ENCODE measurements at regions not wholly inside any gene's neighbourhood (a gene's known extent, or its start where the extent isn't known, plus 50 kb on each side); places are given as distances from the start of the nearest gene placed in this dataset.
"Not testable (repeated sequence)": the region's sequence is repeated elsewhere in the genome, so short reads cannot be mapped to it uniquely, and the experiment has no call there.

- no peak for DNase-seq
Measured at GRCh38 chr4:58359590-58359989, 1249.4 kb upstream of the IGFBP7 start.

DNA sequence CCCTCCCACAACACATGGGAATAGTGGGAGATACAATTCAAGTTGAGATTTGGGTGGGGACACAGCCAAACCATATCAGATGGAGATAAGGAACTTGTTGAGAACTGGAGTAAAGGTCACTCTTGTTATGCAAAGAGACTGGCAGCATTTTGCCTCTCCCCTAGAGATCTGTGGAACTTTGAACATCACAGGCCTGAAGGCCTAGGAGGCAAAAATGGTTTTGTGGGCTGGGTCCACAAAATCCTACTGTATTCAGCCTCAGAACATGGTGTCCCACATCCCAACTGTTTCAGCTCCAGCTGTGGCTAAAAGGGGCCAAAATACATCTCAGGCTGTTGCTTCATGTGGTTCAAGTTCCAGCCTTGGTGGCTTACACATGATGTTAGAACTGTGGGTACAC is 1247.8 kb upstream of the IGFBP7 start:
- DNase-seq = no peak

- no peak for DNase-seq
Measured at GRCh38 chr4:58325070-58325469, 1214.9 kb upstream of the IGFBP7 start.

DNA sequence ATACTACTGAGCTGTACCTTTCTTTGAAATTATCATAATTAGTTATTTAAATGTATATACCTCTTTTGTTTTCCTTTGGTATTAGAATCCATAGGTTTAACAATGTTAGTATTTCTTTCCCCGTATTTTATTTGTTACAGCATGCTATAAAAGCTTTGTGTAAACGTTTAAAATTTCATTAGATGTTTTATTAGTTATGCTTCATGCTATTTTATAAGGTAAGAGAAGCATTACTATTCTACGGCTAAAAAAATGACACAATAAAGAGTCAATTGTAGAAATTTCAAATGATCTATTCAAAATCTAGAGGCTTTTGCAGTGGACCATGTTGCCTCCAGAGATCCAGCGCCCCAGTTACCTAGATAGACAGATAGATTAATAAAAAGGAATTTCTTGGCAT is 1203.3 kb upstream of the IGFBP7 start:
- no peak for DNase-seq

DNA sequence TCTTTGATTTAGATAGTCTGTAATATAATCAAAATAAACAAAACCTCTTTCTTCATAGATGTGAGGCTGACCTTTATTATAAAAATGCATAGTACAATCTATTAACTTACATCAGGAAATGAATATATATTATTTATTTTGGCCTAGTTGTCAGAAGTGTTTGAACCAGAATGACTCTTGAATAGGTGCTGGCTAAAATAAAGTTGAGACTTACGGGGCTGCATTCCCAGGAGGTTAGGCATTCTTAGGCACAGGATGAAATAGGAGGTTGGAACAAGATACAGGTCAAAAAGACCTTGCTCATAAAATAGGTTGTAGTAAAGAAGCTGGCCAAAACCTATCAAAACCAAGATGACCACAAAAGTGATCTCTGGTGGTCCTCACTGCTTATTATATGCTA is 1193.3 kb upstream of the IGFBP7 start:
- no peak for DNase-seq

- no peak for DNase-seq
Measured at GRCh38 chr4:58301376-58301999, 1191.3 kb upstream of the IGFBP7 start.

DNA sequence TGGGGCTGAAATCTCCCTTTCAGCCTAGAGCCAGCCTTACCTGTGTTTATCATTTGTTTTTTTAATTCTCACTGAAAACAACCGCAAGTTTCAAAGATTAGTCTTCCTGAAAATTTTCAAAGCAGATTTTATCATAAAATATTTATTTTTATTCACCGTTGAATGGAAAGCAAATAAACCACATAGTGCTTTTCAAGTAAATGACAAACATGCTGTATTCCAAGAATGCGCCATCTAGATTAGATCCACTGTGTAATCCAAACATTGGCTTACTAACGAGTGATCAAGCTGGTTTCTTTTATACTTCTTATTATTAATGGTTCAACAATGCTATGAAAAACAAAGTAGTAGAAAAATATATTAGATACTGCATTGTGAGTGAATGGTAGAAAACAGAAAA is 1176.2 kb upstream of the IGFBP7 start:
- no peak for DNase-seq

DNA sequence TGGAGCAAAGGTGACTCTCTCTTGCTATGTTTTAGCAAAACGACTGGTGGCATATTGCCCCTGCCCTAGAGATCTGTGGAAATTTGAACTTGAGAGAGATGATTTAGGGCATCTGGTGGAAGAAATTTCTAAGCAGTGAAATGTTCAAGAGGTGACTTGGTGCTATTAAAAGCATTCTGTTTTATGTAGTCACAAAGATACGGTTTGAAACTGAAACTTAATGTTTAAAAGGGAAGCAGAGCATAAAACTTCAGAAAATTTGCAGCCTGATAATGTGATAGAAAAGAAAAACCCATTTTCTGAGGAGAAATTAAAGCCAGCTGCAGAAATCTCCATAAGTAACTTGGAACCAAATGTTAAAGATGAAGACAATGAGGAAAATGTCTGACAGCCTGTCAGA is 1170.7 kb upstream of the IGFBP7 start:
- DNase-seq = not testable (repeated sequence)

GRCh38 chr4:58275856-58276255 is 1165.7 kb upstream of the IGFBP7 start:
- DNase-seq = no peak

- DNase-seq = no peak
Measured at GRCh38 chr4:58274553-58274952, 1164.4 kb upstream of the IGFBP7 start.

DNA sequence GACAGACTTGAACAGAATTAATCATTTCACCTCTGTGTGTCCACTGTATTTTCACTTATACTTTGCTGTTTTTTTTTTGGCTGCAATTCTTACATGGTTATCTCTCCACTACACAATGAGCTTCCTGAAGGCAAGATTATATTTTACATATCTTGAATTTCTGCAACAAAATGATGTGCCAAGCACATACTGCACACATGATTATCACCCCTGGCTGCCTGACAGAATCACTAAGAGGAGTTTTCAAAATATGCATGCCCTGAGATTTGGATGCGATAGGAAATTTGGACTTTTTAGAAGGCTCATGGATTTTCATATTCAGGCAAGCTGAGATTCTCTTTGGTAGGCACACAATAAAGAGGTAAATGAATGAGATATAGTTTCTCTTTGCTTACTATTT is 1162.1 kb upstream of the IGFBP7 start:
- DNase-seq = no peak

DNA sequence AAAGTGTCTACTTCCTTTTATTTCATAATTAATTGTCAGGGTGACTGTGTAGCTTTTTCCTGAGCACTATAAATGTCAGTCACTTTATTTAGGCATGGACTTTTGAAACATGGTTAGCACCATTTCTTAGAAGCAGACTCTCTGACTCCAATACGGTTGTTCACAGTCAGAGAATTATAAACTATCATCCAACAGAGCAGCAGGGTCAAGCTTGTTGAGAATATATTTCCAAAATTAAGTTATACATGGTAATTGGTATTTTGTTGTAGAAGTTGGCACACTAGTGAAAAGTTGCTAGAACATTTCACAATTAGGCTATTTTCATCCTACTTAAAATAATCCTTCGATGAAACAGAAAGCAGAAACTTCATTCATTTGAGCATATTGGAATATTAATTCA is 1155.5 kb upstream of the IGFBP7 start:
- DNase-seq = no peak

GRCh38 chr4:58261526-58261925 is 1151.3 kb upstream of the IGFBP7 start:
- DNase-seq = no peak

DNA sequence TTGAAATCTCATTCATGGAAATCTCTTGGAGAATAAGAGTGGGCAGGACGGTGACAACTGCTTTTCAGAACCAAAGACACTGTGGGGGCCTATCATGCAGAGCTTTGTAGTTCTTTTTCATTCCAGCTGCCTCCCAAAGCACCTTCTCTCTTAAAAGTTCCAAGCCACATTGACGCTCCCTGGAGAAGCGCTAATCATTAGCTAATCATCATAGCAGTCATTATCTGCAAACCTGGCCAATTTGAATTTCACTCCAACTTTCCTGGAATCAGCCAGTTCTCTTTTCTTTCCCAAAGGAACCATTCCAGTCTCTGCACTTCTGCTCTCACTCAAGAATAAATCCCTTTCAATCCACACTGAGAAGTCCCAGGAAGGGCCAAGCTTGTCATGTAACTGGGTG is 1144.1 kb upstream of the IGFBP7 start:
- DNase-seq = no peak

DNA sequence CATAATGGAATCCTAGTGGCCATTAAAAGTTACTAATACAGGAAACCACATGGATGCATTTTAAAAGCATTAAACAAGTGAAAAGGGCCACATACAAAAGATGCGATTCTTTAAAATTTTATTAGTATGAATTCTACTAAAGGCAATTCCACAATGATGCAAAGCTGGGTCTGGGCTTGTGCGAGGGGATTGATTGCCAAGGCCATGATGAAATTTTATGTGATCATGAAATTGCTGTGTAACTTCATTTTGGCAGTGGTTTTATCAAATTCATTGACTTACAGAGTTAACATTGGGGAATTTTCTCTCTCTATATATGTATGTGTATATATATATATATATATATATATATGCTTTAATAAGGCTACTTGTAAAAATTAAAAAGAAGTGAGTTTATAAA is 1142.5 kb upstream of the IGFBP7 start:
- no peak for DNase-seq

- DNase-seq = no peak
Measured at GRCh38 chr4:58247792-58248191, 1137.6 kb upstream of the IGFBP7 start.

GRCh38 chr4:58225460-58225859 is 1115.3 kb upstream of the IGFBP7 start:
- no peak for DNase-seq

DNA sequence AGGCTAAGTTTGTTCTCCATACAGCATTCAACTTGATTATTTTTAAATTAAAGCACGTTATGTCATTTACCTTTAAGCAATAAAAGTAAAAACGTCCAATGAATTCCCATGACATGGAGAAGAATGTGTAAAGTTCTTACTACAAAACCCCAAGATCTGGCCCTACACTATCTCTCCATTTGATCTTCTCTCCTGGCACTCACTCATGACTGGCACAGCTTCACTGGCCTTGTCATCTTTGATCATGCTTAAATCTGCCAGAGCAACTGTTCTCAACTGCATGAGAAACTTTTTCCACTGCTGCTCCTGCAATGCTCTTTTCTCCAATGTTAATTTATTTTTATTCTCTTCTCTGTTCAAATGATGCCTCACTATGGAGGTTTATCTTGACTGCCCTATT is 1109.0 kb upstream of the IGFBP7 start:
- no peak for DNase-seq

GRCh38 chr4:58216461-58216860 is 1106.3 kb upstream of the IGFBP7 start:
- DNase-seq = no peak

DNA sequence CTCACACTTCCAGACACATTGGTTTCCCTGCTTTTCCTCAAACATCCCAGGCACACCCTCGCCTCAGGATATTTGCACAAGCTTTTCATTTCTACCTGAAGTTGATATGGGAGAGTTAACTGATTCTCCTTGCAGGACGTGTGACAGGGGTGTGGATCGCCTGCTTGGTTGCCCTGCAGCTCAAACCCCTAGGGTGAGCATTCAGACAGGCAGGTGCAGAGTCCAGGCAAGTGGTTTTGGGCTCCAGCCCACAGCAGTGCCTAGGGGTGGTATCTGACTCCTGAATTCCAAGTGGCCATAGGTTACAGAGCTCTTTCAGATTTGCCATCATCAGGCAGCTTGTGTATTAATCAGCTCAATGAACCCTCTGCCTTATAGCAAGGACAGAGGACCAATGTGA is 1104.2 kb upstream of the IGFBP7 start:
- no peak for DNase-seq

DNA sequence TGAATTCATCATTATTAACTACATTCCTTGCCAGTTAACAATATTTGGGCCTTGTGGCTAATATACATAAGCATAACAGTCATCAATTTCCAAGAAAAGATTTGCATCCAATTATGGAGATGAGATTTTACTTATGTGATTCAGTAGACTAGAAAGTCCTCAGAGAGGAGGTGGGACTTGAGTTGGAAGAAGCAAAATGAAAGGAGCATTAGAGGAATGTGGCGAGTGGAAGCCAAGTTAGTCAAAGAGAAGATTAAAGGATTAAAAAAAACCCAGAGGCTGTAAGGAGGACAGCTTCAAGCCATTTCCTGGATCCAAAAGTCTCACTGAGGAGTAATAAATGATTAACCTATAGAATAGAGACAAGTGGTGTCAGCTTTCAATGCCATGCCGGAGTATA is 1099.4 kb upstream of the IGFBP7 start:
- no peak for DNase-seq

DNA sequence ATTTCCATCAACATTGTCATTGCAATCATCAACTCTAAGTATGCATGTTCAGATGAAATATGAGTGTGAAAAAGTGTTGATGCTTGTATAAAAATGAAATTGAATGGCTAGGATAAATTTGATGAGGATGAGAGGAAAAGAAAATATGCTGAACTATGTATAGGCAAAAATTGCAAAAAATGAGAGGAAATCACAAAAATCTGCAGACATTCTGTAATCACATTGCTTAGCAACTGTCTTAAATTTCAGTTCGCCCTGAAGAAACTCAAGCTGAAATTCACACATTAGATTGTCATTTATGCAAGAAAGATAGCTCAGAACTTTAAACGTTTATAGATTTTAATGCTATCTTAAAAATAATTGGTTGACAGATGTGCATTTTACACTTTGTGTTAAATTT is 1098.8 kb upstream of the IGFBP7 start:
- no peak for DNase-seq

DNA sequence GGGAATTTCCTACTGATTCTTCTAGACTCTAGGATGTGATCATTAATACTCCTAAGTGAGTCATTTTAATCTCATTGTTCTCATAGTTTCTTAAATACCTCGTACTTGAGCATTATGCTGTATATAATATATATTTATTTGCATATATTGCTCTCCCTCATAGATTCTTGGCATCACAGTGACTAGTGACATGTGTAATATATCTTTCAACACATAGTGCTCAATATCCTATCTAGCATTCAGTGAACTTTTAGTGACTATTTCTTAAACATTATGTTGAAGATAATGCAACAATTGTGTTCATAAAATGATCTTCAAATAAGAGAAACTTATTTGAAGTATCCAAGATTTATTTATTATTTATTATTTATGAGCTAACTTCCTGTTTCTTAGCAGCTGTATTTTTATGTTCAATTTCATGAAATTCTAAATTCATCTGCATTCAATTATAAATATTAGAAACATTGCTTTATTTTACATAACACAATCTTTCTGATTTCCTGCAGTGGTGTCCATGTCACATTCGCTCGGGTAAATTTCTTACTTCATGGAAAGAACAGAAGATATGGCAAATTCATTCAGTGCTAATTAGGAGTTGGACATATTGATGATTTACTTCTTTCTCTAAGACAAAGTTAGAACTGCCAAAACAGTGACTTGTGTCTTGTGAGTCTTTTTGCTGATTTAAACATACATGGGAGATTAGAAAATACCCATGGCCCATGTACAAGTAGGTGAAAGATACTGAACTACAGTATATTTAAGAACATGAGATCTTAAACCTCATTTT is 1095.5 kb upstream of the IGFBP7 start:
- no peak for DNase-seq

- no peak for DNase-seq
Measured at GRCh38 chr4:58192217-58192616, 1082.0 kb upstream of the IGFBP7 start.

GRCh38 chr4:58191109-58191508 is 1080.9 kb upstream of the IGFBP7 start:
- no peak for DNase-seq

Measured in stimulated activated CD4-positive, alpha-beta T cell treated with anti-CD3 and anti-CD28 coated beads, Interleukin-4, amount 100 ng/mL, for 24 hours (primary cell).